ENCODE measurements at regions not wholly inside any gene's neighbourhood (a gene's known extent, or its start where the extent isn't known, plus 50 kb on each side); places are given as distances from the start of the nearest gene placed in this dataset.

DNA sequence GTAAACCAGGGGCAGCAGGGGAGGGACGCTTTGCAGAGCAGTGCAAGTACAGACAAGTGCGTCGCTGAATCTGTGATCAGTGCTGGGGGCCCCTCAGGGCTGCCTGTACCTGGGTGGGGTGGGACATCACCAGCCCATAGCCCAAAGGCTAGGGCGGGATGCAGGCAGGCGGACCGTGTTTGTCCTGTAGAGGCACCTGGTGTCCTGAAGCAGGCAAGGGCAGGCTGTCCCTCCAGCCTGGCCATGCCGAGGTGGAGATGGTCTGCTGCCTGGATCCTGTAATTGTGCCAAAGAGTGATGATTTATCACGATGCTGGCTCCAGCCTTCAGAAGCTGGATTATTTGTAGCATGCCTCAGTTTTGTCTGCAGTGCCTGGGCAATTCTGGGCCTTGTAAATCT, 137.9 kb upstream of the GSE1 start:
- 68 to 72% methylated on average over 8 of the region's 8 CpGs for WGBS, 2 donors
- TF ChIP-seq POLR2A (IDR thresholded peaks at IDR 0.05) (no peak), EP300 (IDR thresholded peaks at IDR 0.05) (no peak)
- TF ChIP-seq, protein P1, sequence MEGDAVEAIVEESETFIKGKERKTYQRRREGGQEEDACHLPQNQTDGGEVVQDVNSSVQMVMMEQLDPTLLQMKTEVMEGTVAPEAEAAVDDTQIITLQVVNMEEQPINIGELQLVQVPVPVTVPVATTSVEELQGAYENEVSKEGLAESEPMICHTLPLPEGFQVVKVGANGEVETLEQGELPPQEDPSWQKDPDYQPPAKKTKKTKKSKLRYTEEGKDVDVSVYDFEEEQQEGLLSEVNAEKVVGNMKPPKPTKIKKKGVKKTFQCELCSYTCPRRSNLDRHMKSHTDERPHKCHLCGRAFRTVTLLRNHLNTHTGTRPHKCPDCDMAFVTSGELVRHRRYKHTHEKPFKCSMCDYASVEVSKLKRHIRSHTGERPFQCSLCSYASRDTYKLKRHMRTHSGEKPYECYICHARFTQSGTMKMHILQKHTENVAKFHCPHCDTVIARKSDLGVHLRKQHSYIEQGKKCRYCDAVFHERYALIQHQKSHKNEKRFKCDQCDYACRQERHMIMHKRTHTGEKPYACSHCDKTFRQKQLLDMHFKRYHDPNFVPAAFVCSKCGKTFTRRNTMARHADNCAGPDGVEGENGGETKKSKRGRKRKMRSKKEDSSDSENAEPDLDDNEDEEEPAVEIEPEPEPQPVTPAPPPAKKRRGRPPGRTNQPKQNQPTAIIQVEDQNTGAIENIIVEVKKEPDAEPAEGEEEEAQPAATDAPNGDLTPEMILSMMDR (IDR thresholded peaks at IDR 0.05) = no peak
- no peak overlapping the region for H3K27ac ChIP-seq
- no peaks in the 10 kb centered on the region for H3K36me3 ChIP-seq
- H3K27me3 ChIP-seq = no peaks in the 10 kb centered on the region
- peaks cover 0 to 19% (median 4%) of the 10 kb centered on the region in 4 donors for H3K4me1 ChIP-seq
- DNase-seq (ENCODE audit: low spot score in 2 of 2) = no peak
- no peak overlapping the region for H3K4me3 ChIP-seq
- no peaks in the 10 kb centered on the region for H3K9me3 ChIP-seq

DNA sequence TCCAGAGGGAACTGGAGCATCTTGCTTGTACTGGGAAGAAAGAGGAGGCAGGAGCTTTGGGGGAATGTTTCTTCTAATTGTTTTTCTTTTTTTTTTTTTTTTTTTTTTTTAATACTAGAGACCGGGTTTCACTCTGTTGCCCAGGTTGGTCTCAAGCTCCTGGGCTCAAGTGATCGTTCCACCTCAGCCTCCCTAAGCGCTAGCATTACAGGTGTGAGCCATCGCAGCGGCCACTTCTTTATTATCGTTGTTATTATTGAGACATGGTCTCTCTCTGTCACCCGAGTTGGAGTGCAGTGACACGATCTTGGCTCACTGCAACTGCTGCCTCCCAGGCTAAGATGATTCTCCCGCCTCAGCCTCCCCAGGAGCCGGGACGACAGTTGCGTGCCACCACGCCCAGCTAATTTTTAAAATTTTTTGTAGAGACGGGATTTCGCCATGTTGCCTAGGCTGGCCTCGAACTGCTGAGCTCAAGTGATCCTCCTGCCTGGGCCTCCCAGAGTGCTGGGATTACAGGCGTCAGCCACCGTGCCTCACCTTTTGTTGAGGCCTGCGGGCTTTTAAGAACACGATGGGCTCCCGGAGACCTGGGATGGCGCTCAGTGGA, 137.3 kb upstream of the GSE1 start:
- DNase-seq (ENCODE audit: low spot score in 2 of 2) = no peak
- Histone ChIP-seq H3K27ac (no peak overlapping the region), H3K9me3 (no peaks in the 10 kb centered on the region), H3K36me3 (no peaks in the 10 kb centered on the region), H3K4me3 (no peak overlapping the region), H3K27me3 (no peaks in the 10 kb centered on the region), H3K4me1 (peaks cover 0 to 19% (median 4%) of the 10 kb centered on the region in 4 donors)
- WGBS, 2 donors = 90 to 93% methylated on average over 22 of the region's 22 CpGs
- TF ChIP-seq EP300 (IDR thresholded peaks at IDR 0.05) (no peak), POLR2A (IDR thresholded peaks at IDR 0.05) (no peak)
- TF ChIP-seq, protein P1 (IDR thresholded peaks at IDR 0.05) = no peak

DNA sequence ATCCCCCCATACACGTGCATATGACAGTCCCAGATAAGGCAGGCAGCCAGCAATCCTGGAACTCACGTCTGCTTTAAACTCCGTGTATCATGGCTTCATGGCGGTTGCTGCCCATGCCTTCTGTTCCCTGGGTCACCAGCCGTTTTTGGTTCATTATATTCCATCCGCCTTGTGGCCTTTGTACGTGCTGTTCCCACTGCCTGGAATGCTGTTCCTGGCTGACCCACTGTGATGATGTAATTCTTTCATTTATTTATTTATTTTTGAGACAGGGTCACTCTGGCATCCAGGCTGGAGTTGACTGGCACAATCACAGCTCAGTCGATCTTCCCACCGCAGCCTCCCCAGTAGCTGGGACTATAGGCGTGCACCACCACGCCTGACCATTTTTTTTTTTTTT, 136.7 kb upstream of the GSE1 start:
- no peak for TF ChIP-seq EP300 (IDR thresholded peaks at IDR 0.05)
- TF ChIP-seq, protein P1 (IDR thresholded peaks at IDR 0.05) = no peak
- H3K27me3 ChIP-seq = no peaks in the 10 kb centered on the region
- no peak overlapping the region for H3K4me3 ChIP-seq
- no peak overlapping the region for H3K27ac ChIP-seq
- H3K9me3 ChIP-seq = no peaks in the 10 kb centered on the region
- H3K36me3 ChIP-seq = no peaks in the 10 kb centered on the region
- 93 to 94% methylated on average over 11 of the region's 11 CpGs for WGBS, 2 donors
- H3K4me1 ChIP-seq = peaks cover 0 to 19% (median 4%) of the 10 kb centered on the region in 4 donors
- no peak for DNase-seq (ENCODE audit: low spot score in 2 of 2)

DNA sequence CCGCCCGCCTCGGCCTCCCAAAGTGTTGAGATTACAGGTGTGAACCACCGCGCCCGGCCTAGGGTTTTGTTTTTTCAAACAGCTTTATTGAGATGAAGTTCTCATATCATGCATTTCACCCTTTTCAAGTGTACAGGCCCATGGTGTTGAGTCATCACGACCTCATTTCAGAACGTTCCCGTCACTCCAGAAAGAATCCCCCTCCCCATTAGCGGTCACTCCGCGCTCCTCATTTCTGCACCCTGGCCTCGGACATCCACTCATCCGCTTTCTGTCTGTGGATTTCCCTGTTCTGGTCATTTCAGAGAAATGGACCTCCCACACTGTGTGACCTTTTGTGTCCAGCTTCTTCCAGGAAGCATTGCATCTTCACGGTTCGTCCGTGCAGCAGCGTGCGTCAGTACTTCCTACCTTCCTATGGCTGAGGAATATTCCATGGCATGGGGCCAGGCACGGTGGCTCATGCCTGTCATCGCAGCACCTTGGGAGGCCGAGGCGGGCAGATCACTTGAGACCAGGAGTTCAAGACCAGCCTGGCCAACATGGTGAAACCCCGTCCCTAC, 135.2 kb upstream of the GSE1 start:
- no peak for DNase-seq (ENCODE audit: low spot score in 2 of 2)
- H3K27ac ChIP-seq = no peak overlapping the region
- TF ChIP-seq EP300 (IDR thresholded peaks at IDR 0.05) = no peak
- TF ChIP-seq, protein P1 (IDR thresholded peaks at IDR 0.05) = no peak
- TF ChIP-seq POLR2A (IDR thresholded peaks at IDR 0.05) = no peak
- no peaks in the 10 kb centered on the region for H3K36me3 ChIP-seq
- H3K4me1 ChIP-seq = peaks cover 0 to 19% (median 4%) of the 10 kb centered on the region in 4 donors
- WGBS, 2 donors = 85 to 87% methylated on average over 22 to 24 of the region's 24 CpGs
- H3K27me3 ChIP-seq = no peaks in the 10 kb centered on the region
- no peaks in the 10 kb centered on the region for H3K9me3 ChIP-seq
- H3K4me3 ChIP-seq = no peak overlapping the region

DNA sequence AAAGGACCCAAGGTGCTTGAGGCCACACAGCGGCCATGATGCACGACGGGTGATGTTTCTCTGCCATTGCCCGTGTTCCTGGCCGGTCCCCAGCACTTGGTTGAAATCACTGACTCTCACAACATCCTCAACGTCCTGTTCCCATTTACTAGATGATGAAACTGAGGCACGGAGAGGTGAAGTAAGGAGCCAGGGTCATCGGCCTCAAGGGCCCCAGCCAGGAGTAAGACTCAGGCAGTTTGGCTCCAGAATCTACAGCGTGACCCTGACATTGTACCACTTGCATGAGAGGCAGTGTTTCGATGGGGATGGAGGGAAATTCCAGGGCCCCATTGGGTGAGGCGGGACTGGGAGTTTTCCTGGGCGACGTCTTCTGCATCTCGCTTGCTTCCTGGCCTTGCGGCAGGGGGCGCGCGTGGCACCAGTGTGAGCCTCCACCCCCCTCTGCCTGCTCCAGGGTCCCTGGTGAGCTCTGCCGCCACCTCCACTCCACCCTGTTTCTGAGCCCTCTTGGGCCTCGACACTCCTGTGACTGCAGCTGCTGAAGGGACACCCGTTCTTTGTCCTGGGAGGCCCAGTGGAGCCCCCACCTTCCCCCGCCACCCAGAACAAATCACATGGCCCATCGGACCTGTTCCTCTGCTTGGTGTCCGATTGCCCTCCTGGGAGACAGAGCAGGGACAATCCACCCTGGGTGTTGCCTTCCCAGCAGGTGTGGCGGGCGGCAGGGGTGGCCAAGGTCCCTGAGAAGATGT, 133.0 kb upstream of the GSE1 start:
- H3K36me3 ChIP-seq = no peaks in the 10 kb centered on the region
- H3K4me1 ChIP-seq = peaks cover 0 to 5% (median 0%) of the 10 kb centered on the region in 4 donors
- TF ChIP-seq, protein P1 (IDR thresholded peaks at IDR 0.05) = peak in 3 of 5 experiments; percentile 10 to 34 (median 14)
- TF ChIP-seq EP300 (IDR thresholded peaks at IDR 0.05) (no peak), POLR2A (IDR thresholded peaks at IDR 0.05) (no peak)
- H3K27ac ChIP-seq = no peak overlapping the region
- no peak for DNase-seq (ENCODE audit: low spot score in 2 of 2)
- WGBS, 2 donors = 75 to 85% methylated on average over 23 to 26 of the region's 26 CpGs
- H3K27me3 ChIP-seq = no peaks in the 10 kb centered on the region
- H3K9me3 ChIP-seq = no peaks in the 10 kb centered on the region
- no peak overlapping the region for H3K4me3 ChIP-seq
